OCI-LY3 (cell line): ENCODE measurements at regions not wholly inside any gene's neighbourhood (a gene's known extent, or its start where the extent isn't known, plus 50 kb on each side); places are given as distances from the start of the nearest gene placed in this dataset.

Source experiments
- H2AFZ ChIP-seq: fragments of 200-600, 300-600 bp; shearing (Covaris generic); 2 replicates; pipeline ENCODE4 v1.6.0; 2014; ENCODE audit warnings: antibody characterized with exemption, low read depth, low read length
- H3K27ac ChIP-seq: fragments of 200-600, 300-600 bp; sonication (generic); 2 replicates; pipeline ENCODE4 v1.5.1; 2014; ENCODE audit warnings: mild to moderate bottlenecking, low read length, moderate library complexity, mixed read lengths
- H3K27me3 ChIP-seq: fragments of 200-600, 300-600 bp; sonication (generic); 2 replicates; pipeline ENCODE4 v1.6.1; 2014; ENCODE audit warnings: low read depth, low read length, mixed read lengths
- H3K36me3 ChIP-seq: fragments of 200-600, 300-600 bp; sonication (generic); replicated peaks from 2 replicates; pipeline ENCODE3; 2014; ENCODE audit warnings: low read depth, low read length, mixed read lengths
- H3K4me1 ChIP-seq: fragments of 300-600, 200-600 bp; sonication (generic); 2 replicates; pipeline ENCODE4 v1.6.1; 2014; ENCODE audit warnings: low read length, mixed read lengths
- H3K4me2 ChIP-seq: fragments of 200-600, 300-600 bp; sonication (generic); 2 replicates; pipeline ENCODE4 v1.6.1; 2014; ENCODE audit warnings: low read length, mixed read lengths
- H3K4me3 ChIP-seq: fragments of 300-600, 200-600 bp; sonication (generic); 2 replicates; pipeline ENCODE4 v1.5.1; 2014; ENCODE audit warnings: antibody characterized with exemption, mild to moderate bottlenecking, low read length, moderate library complexity
- H3K79me2 ChIP-seq: fragments of 300-600, 200-600 bp; shearing (Covaris generic); 2 replicates; pipeline ENCODE4 v1.6.1; 2014; ENCODE audit warnings: mild to moderate bottlenecking, low read length, mixed read lengths
- H3K9ac ChIP-seq: fragments of 300-600, 200-600 bp; shearing (Covaris generic); 2 replicates; pipeline ENCODE4 v1.6.0; 2014; ENCODE audit warnings: mild to moderate bottlenecking, low read length, moderate library complexity
- H3K9me3 ChIP-seq: fragments of 200-600, 300-600 bp; shearing (Covaris generic); 2 replicates; pipeline ENCODE4 v1.6.1; 2014; ENCODE audit warnings: low read length, mixed read lengths; ENCODE audit not compliant: insufficient read depth
- H4K20me1 ChIP-seq: fragments of 200-600, 300-600 bp; sonication (generic); 2 replicates; pipeline ENCODE4 v1.6.1; 2016; ENCODE audit warnings: low read length, mixed read lengths; ENCODE audit not compliant: insufficient read depth
- CTCF ChIP-seq: fragments of 200-600, 300-600 bp; sonication (generic); IDR thresholded peaks from 2 replicates; pipeline ENCODE4 v1.5.1; 2014; ENCODE audit warnings: antibody characterized with exemption, low read length, low read depth
- EZH2phosphoT487 ChIP-seq: fragments of 200-600 bp; shearing (Covaris generic); IDR thresholded peaks from 2 replicates; pipeline ENCODE4 v1.6.1; 2018; ENCODE audit warnings: antibody characterized with exemption, mixed run types, low read depth

GRCh38 chr5:124843596-124843899, 97.1 kb upstream of the ZNF608 start:
- no peaks in the 10 kb centered on the region for H4K20me1 ChIP-seq
- TF ChIP-seq CTCF (no peak), EZH2phosphoT487 (no peak)
- no peak overlapping the region for H3K27ac ChIP-seq
- H3K27me3 ChIP-seq, result no peaks in the 10 kb centered on the region
- no peak overlapping the region for H3K9ac ChIP-seq
- H2AFZ ChIP-seq, result no peak overlapping the region
- H3K4me1 ChIP-seq, result no peaks in the 10 kb centered on the region
- no peak overlapping the region for H3K4me3 ChIP-seq
- no peaks in the 10 kb centered on the region for H3K9me3 ChIP-seq
- H3K36me3 ChIP-seq, result no peaks in the 10 kb centered on the region
- no peak overlapping the region for H3K4me2 ChIP-seq
- no peaks in the 10 kb centered on the region for H3K79me2 ChIP-seq

DNA sequence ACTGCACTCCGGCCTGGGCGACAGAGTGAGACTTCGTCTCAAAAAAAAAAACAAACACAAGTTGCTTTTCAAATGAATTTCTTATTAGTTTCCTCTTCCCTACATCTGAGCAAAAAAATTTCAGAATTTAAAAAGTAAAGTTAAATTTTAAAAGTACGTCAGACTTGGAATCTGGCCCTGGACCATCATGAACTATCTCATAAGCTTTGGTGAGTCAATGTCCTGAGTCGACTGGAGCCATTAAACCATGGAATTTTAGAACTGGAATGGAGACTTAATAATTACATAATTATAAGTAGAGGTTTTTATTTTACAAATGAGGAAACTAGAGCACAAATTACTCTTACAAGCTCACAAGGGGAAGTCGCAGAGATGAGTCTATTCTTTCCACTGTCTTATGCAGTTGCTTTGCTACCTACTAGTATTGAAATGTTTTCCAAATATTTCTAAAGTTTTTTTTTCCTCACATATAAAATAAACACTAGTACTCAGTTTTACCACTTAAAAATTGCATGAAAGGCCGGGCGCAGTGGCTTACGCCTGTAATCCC, 98.0 kb upstream of the ZNF608 start:
- Histone ChIP-seq H3K4me1 (no peaks in the 10 kb centered on the region), H3K36me3 (no peaks in the 10 kb centered on the region), H3K4me2 (no peak overlapping the region), H3K27ac (no peak overlapping the region), H3K9me3 (no peaks in the 10 kb centered on the region), H3K79me2 (no peaks in the 10 kb centered on the region), H3K9ac (no peak overlapping the region), H2AFZ (no peak overlapping the region), H3K27me3 (no peaks in the 10 kb centered on the region), H4K20me1 (no peaks in the 10 kb centered on the region), H3K4me3 (no peak overlapping the region)
- TF ChIP-seq EZH2phosphoT487 (no peak), CTCF (no peak)

GRCh38 chr5:124847907-124848306, 101.5 kb upstream of the ZNF608 start:
- Histone ChIP-seq H3K4me3 (no peak overlapping the region), H2AFZ (no peak overlapping the region), H4K20me1 (no peaks in the 10 kb centered on the region), H3K27me3 (no peaks in the 10 kb centered on the region), H3K4me2 (no peak overlapping the region), H3K9ac (no peak overlapping the region), H3K9me3 (no peaks in the 10 kb centered on the region), H3K79me2 (no peaks in the 10 kb centered on the region), H3K36me3 (no peaks in the 10 kb centered on the region), H3K27ac (no peak overlapping the region), H3K4me1 (no peaks in the 10 kb centered on the region)
- TF ChIP-seq CTCF (no peak), EZH2phosphoT487 (no peak)

DNA sequence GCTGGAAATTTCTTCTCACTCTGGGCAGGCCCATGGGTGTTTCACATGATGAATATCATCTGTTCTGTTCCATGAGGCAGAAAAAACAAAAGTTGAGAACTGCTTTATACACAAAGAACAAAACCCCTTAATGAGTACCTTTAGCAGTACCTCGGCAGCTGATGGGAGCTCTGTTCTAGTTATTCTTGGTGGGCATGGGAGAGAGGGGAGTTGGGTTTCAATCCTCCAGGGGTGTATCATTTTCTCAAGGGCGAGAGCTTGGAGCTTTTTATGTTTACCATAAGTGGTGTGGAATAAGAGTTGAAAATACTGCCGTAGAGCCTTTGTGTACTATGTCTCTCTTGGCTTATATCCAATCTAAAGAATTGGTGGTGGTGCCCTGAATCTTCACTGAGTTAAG, 103.3 kb upstream of the ZNF608 start:
- H4K20me1 ChIP-seq, result no peaks in the 10 kb centered on the region
- H3K4me1 ChIP-seq, result no peaks in the 10 kb centered on the region
- no peak overlapping the region for H3K4me2 ChIP-seq
- no peaks in the 10 kb centered on the region for H3K9me3 ChIP-seq
- no peaks in the 10 kb centered on the region for H3K36me3 ChIP-seq
- H3K9ac ChIP-seq, result no peak overlapping the region
- no peaks in the 10 kb centered on the region for H3K27me3 ChIP-seq
- TF ChIP-seq CTCF (no peak), EZH2phosphoT487 (no peak)
- H3K4me3 ChIP-seq, result no peak overlapping the region
- H3K79me2 ChIP-seq, result no peaks in the 10 kb centered on the region
- H2AFZ ChIP-seq, result no peak overlapping the region
- H3K27ac ChIP-seq, result no peak overlapping the region
